Fibroblast of the aortic adventitia (primary cell): ENCODE measurements at regions not wholly inside any gene's neighbourhood (a gene's known extent, or its start where the extent isn't known, plus 50 kb on each side); places are given as distances from the start of the nearest gene placed in this dataset.

Source experiments
- DNase-seq: peaks from one replicate; pipeline ENCODE4 v3.0.0-alpha.2; 2010; ENCODE audit warnings: low read depth
- H3K4me3 ChIP-seq: 2 replicates; pipeline ENCODE4 v1.5.1; 2011; ENCODE audit warnings: low read depth, mild to moderate bottlenecking, control low read depth, low read length, moderate library complexity
- CTCF ChIP-seq: IDR thresholded peaks from 2 replicates; pipeline ENCODE4 v1.5.1; 2011; ENCODE audit warnings: mild to moderate bottlenecking, low read length, control low read depth, inconsistent platforms; ENCODE audit not compliant: insufficient read depth

- H3K4me3 ChIP-seq = no peak overlapping the region
- DNase-seq = no peak
- no peak for TF ChIP-seq CTCF
Measured at GRCh38 chr2:16741498-16741897, 75.9 kb upstream of the CYRIA start.

DNA sequence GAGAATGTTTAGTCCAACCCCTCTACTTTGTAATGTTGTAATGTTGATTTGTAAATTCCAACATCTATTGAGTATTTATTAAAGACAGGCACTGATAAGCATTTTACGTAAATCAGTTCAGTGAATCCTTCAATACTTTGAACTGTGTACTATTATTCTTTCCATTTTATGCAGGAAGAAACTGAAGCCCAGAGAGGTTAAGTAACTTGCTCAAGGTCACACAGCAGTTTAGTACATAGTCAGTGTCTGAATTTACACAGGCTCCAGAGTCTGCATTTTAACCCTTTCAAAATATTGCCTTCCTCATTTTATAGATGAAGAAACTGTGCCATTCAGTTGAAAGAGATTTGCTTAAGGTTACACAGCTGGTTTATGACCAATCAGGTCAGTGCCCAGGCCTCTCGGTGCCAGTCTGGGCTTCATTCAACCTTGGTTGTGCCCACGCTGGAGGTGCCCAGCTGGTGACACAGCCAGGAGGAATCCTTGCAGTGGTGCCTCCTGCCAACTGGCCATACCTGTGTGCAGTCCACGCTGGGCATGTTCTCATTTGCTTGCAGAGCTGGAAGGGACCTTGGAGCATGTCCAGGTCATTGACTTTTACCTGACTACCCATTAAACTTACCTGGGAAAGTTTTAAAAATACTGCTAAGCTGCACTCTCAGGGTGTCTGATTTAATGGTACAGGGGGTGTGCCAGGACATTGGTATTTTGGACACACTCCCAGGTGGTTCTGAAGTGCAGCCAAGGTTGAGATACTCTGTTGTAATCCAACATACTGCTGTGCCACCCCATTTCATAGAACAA, 74.3 kb upstream of the CYRIA start:
- TF ChIP-seq CTCF = no peak
- no peak overlapping the region for H3K4me3 ChIP-seq
- no peak for DNase-seq

GRCh38 chr2:16738361-16739225, 73.0 kb upstream of the CYRIA start:
- DNase-seq = no peak
- no peak for TF ChIP-seq CTCF
- H3K4me3 ChIP-seq = no peak overlapping the region

GRCh38 chr2:16737812-16738211, 72.2 kb upstream of the CYRIA start:
- TF ChIP-seq CTCF = no peak
- H3K4me3 ChIP-seq = no peak overlapping the region
- DNase-seq = no peak

DNA sequence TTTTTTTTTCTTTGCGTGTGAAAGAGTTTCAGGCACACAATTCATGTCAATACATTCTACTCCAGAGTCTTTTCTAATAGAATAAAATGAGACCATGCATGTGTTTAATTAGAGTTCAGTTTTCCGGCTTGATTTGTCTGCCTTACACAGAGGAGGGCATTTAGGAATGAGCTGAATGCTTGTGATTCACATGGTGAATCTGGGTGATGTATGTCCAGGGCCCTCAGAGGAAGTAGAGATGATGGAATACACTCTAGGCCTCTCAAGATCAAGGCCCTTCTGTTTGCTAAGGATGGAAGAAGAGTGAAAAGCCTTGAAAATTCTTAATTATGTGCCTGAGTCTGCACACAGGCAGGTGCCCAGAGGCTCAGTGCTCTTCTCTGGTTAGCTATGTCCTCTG, 71.0 kb upstream of the CYRIA start:
- no peak for DNase-seq
- H3K4me3 ChIP-seq = no peak overlapping the region
- no peak for TF ChIP-seq CTCF

- TF ChIP-seq CTCF = no peak
- H3K4me3 ChIP-seq = no peak overlapping the region
- DNase-seq = no peak
Measured at GRCh38 chr2:16729335-16729734, 63.7 kb upstream of the CYRIA start.
